HG02840 (cell line): ENCODE measurements at regions not wholly inside any gene's neighbourhood (a gene's known extent, or its start where the extent isn't known, plus 50 kb on each side); places are given as distances from the start of the nearest gene placed in this dataset.

Source experiments
- ATAC-seq: cut with Tn5 transposase; IDR thresholded peaks from one replicate; pipeline ENCODE4 v1.9.1; 2021; ENCODE audit warnings: mild to moderate bottlenecking, moderate library complexity, moderate number of reproducible peaks; ENCODE audit not compliant: unreplicated experiment, low FRiP score

DNA sequence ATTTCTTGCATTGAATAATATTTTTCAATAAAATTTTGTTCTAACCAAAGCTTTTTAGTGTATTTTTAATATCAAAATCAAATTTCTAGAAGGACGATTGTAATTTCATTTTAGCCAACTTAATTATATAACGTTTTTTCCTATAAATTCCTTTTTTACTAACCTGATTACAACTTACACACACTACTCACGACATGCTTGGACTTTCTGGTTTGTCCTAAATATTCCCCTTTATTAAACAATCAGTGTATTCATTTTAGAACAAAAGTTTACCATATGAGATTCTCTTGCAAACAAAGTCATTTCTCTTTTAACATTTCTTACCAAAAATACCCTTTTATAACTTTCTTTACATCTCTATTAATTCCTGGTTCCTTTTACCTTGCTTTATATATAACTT lies 173.7 kb downstream of the PWWP3B start:
- ATAC-seq = no peak

DNA sequence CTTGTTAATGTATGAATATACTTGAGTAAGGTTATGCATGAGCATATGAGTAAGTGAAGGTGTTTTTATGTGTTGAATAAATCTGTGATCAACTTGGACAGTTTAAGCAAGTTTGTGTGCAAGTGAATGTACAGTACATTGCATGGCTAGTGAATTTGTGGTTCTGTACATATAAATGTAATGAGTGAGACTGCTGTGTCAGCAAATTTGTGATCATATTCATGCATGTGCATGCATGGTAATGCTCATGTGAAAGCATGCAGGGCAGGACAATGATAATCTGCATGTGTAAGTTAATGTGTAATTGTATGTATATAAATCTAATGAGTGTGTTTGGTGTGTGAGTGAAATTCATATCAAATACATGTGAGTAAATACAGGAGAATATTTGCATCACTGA lies 188.5 kb downstream of the PWWP3B start:
- no peak for ATAC-seq

DNA sequence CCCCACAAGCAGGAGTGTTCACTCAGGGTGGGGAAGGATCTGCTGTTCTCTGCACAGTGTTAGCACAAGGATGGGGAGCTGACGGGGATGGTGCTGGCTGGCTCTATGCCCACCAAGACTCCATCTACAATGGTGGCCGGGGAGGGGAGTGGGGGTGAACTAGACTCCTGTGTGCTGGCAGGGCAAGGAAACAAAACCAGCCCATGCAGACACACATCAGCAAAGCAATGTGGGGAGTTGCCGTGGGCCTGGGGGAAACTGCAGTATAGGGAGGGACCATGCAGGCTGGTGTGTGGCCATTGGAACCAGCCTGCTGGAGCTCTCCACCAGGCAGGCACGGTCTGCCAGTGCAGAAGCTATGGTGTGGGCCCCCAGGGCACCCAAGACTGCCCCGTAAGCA lies 195.1 kb downstream of the PWWP3B start:
- ATAC-seq = no peak

DNA sequence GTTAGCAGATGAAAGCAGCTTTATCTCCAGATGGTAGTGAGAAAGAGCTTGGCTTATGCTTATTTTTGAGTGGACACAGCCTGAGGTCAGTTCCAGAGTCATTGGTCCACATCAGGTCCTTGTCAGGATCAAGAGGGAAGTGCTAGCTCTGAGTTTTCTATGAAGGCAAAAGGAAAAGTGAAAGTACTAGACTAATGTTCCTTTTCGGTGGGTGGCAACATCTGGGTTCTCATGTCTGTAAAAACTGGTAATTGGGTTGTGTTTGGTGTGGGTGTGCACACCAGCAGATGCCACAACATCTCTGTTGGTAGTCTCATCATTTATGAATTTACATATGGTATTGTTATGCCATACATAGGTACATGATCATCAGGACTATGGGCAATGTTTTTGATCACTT lies 210.5 kb downstream of the PWWP3B start:
- no peak for ATAC-seq

DNA sequence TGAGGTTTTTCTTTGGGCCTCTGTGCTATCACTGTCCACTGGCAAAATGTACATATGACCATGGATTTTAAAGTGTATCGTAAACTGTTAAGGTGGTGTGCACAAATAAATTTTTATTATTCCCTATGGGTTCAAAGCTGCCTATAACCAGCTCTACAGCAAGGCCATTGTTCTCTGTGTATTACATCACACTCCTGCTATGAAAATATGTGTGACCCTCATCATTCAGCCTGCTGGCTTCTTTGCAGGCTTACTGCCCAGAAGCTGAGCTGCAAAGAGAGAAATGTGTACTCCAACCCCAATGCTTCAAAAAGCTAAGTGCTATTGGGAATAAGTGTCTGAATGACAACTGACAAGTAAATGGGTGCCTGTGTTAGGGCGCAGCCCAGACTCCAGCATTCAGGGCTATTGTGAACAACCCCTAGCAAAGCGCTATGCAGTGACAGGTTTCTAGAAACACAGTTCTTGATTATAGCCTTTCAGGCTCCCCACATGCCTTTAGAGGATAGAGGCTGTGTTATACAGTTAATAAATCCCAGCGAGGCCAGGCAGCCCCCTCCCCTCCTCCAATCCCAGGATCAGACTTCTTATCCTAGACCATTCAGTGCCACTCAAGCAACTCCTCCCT lies 220.4 kb upstream of the RADX start:
- ATAC-seq = no peak

DNA sequence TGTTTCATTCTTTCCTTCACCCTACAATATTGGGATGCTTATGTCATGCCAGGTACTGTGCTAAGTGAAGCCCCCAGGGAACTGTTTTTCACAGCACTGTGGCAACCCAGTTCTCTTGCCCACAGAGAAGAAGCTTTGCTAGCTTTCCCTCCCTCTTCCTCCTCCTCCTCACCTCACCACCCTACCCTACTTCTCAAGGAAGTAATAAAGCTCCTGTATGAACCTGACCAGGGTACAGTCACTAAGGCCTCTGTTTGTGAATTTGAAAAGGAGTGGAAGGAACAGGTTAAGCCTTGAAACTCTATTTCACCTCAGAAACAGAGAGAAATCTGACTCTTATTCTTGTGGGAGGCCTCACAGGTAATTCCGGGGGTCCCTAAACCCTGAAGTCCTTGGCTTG lies 219.4 kb upstream of the RADX start:
- ATAC-seq = no peak

DNA sequence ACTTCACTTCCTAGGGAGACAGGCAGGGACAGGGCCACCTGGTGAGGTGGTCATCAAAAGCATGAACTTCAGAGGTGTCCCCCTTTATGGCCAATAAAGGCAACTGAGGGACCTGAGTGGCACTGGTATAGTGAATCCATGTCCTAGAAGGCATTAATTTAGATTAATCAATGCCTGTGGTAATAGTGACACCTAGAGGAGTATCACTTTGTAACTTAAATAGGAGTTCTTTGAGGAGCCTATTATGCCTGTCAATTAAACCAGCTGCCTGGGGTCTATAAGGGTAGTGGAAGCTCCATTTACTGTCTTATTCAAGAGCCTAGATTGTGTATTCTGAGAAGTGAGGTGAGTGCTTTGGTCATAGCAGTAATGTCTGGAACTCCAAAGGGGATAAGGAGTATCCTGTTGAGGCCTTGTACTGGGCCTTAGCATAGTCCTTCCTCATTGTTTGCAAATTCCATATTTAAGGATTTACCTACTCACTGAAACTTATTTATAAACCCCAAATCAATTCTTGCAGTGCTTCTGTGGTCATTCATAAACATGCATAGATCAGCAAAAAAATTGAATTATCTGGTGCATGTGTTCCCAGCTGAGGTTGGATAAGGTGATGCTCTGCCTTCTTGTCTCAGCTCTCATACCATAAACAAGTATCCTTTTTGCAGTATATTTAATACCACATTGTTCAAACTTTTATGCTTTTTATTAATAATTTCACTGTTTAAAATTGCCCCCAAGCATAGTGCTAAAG lies 213.8 kb upstream of the RADX start:
- no peak for ATAC-seq

DNA sequence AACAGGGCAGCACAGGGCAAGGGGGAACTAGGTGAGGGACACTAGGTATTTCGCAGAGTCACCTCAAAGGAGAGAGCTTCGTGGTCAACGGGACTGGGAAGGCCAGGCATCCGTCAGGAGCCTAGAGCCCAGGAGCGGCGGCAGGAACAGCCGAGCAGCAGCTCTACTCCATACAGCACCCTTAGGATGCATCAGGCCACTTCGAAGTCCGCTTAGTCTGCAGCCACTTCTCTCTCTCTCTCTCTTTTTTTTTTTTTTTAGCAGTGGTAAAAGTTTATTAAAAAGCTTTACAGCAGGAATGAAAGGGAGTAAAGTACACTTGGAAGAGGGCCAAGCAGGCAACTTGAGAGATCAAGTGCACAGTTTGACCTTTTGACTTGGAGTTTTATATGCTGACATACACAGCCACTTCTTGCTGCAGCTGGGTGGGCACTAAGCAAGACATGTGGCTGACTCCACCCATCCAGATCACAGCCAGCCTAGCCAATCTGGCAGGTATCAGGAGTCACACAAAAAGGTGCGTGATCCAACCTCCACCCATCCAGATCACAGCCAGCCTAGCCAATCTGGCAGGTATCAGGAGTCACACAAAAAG lies 209.7 kb upstream of the RADX start:
- ATAC-seq = no peak

DNA sequence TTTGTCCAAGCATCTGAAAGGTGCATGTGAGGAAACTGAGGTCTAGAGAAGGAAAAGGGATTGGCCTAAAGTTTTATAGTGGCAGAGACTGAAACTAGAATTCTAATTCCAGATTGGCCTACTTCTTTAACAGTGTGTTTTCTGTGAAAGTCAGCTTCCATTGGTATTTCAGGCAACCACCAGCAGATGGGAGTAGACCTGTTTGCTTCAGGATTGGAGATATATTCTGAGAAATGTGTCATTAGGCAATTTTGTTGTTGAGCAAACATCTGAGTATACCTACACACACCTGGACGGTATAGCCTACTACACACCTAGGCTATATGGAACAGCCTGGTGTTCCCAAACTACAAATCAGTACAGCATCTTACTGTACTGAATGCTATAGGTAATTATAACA lies 207.3 kb upstream of the RADX start:
- ATAC-seq = no peak

DNA sequence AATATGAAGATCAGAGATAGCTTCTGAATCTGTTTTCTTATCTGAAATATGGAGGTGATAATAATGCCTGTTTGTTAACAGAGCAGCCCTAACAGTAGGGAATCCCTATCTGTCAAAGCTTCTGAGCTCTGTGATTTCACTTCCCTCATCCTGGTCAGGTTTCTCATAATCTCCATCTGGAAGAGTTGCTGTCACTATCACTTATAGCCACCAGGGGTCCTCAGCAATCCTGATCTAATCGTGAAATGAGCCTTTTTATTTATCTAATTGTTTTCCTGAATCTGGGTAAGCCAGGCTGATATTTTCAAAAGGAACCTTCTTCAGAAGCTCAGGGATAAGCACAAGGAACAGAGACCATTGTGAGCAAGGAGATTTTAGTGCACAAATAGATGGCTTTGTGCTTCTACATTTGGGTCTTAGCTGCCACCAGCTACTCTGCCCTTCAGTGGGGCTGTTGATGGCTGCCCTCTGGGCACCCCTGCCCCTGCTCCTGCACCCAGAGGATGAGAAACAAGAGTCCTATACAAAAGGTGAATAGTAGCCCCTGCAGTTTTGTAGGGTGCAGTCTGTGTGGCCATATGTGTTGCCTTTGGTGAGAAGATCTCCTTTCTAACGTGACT lies 196.4 kb upstream of the RADX start:
- no peak for ATAC-seq

DNA sequence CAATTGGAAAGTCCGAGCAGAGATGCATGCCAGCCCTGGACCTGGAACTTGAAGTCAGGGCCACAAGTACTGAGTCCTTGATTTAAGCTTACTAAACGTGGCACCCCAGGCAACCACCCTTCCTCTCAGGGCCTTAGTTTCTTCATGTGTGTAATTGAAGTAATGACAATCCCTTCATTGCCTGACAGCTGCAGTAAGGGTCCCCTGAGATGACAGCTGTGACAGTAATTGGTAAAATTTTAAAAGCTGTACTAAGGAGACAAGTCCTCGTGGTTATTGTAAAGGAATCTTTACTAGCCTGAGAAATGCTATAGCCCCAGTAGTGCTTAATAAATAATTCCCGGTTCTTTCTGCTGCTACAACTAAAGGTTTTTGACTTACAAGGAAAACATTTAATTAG lies 175.1 kb upstream of the RADX start:
- ATAC-seq = no peak

DNA sequence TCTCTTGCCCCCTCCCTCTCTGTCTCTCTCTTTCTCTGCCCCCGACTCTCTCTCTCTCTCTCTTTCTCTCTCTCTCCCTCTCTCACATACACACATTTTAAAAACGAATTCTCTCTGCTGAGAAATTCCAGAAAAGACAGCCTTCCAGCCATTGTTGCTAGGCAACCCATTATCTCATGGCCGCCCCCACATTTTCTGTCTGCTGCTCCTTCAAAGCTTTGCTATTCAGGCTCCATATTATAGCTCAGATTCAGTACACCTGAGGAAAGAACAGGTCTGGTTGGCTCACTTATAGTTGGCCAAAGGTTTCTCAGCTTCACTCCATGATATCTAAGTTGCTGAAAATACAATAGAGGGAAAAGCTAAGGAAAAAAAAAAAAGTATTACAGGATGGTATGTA lies 174.4 kb upstream of the RADX start:
- no peak for ATAC-seq

DNA sequence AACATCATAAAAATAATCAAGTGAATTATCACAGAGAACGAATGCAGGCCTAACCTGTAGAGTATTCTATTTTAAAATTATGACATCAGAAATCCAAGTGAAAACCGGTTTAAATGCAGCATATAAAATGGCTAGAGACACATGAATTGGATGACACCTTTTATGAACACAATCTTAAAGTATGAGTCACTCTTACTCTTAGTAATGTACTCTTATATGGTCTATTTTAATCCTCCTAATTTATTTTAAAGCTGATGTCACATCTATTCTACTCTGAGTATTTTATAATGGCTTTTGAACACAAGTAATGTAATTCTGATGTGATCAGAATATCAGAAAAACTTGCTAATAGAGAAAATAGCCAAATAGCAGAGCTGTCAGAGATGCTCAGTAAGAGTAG lies 161.4 kb upstream of the RADX start:
- ATAC-seq = no peak

DNA sequence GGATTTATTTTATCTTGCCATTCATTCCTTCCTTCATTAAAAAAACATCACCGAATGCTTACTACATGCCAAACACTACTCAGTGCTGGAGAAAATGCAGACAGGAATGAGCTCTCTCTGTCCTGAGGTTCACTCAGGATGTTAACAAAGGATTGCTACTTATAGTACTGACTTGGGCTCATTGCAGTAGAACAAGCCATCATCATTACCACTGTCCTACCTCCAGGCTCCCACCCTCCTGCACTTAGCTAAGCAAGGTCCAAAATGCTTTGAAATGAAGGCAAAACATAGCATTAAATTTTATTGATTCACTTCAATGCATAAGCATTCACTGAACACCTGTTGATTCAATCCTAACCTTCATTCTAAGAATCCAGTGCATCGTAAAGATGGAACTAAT lies 159.8 kb upstream of the RADX start:
- ATAC-seq = no peak

DNA sequence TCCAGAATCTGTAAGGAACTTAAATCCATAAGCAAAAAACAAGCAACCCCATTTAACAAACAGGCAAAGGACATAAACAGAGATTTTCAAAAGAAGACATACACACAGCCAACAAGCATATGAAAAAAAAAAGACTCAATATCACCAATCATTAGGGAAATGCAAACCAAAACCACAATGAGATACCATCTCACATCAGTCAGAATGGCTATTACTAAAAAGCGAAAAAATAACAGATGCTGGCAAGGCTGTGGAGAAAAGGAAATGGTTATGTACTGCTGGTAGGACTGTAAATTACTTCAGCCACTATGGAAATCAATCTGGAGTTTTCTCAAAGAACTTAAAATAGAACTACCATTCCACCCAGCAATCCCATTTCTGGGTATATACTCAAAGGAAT lies 156.8 kb upstream of the RADX start:
- ATAC-seq = no peak

DNA sequence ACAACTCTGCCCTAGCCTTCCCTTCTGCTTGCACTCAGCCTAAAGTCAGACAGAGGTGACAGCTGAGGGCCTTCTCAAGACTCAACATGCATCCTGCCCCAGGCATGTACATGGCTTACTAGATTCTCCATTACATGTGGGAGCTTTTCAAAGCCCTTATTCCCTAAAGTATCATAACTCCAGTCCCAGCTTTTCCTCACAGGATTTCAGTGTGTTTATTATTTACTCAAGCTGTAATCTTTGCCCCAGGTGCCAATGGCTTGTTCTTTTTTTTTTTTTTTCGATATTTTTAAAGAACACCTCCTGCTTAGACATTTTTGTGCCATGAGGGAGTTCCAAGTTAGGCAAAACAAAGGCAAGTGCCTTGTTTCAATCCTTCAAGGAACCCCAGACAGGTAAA lies 154.0 kb upstream of the RADX start:
- ATAC-seq = no peak

DNA sequence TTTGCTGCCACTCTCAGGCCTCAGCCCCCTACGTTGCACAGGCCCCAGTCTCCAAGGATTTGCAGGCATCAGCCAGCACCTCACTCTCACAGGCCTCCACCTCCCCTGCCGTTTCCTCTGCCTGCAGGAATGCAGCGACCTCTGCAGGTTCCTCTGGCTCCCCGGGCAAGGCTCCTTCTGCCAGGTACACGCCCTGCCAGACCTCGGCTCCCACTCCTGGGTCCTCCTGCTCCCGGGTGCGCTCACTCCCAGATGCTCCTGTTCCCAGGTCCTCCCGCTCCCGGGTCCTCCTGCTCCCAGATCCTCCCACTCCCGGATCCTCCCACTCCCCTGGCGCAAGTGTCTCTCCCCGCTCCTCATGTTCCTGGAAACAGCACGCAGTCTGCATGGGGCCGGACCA lies 144.4 kb upstream of the RADX start:
- no peak for ATAC-seq

DNA sequence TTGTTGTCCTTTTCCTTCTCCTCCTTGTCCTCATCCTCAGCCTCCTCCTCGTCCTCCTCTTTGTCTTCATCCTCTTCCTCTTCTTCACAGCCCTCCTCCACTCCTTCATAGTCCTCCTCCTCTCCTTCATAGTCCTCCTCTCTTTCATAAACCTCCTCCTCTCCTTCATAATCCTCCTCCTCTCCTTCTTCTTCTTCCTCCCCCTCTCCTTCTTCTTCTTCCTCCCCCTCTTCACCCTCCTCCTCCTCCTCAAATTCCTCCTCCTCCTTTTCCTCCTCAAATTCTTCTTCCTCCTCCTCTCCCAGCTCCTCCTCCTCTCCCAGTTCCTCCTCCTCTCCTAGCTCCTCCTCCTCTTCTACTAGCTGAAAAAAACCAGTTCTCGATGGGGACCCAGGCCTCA lies 143.8 kb upstream of the RADX start:
- ATAC-seq = no peak

DNA sequence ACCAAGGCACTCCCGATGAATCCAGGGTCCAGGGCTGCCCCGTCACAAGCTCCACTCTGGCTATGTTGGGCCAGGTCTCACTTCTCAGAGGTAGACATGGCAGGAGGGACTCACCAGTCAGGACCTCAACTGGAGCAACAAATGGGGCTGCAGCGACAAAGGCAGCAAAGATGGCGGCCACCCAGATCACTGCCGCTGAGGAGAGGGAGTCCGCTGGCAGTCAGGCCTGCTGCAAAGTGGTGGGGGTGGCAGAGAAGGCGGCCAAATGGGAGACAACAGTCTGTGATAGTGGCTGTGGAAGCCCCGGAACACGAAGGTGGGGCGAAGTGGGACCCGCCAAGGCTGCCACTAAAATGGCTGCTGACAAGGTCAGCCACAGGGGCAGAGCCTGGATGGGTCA lies 143.3 kb upstream of the RADX start:
- ATAC-seq = no peak

DNA sequence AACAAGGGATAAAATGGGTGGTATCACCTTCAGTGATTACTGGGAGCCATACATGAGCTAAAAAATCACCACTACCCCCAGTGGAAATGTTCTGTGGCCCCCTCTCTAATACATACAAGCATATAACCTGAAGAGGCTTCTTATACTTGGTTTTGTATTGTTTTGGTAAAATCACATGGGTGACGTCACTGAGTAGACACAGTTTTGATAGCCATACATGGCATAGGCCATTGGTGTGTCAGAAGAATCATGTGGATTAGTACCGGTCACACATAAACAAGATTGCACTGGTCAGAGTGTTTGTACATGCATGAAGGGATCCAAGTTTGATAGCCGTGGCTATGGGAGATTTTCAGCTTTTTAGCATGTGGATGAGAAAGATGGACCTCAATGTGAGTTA lies 131.9 kb upstream of the RADX start:
- ATAC-seq = no peak

DNA sequence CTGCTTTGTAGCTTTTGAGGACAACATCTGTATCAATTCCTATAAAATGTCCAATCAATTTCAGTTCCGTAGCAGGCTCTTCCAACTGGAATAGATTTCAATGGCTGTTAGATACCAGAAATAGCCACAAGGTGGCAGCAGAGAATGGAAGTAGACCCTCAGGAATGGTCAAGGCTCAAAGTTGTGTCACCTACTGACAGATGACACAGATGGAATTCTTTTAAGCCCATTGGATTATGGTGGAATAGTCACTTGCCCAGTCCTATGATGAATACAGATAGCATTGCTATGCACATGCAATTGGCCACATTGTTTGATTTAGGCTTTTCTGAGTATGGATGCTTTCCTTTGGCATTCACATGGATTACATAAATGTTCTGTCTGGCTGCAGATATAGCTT lies 130.4 kb upstream of the RADX start:
- ATAC-seq = no peak

DNA sequence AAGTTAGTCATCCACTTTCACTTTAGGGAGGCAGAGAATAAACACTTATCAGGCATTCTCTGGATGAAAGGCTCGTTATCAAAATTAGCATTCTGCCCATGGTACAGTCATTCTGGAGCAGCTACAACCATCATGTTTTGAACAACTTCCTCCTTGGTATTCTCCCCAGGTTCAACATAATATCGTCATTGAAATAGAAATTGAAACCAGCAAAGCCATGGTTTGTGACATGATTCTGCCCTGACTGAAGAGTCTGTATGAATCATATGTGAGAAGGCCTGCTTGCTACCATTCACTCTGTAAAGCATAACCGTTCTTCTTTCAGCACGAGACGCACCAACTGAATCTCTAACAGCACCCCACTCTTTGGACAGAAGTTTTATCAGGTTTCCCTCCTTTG lies 127.5 kb upstream of the RADX start:
- peak; percentile 97 for ATAC-seq
